Neural cell (in vitro differentiated cells): ENCODE measurements at regions not wholly inside any gene's neighbourhood (a gene's known extent, or its start where the extent isn't known, plus 50 kb on each side); places are given as distances from the start of the nearest gene placed in this dataset.

Experiments
- CTCF ChIP-seq: fragments of 450-650 bp; IDR thresholded peaks from 2 replicates; pipeline ENCODE4 v1.5.1; 2014; ENCODE audit warnings: antibody characterized with exemption, mild to moderate bottlenecking, moderate library complexity; ENCODE audit not compliant: poor library complexity, severe bottlenecking
- MXI1 ChIP-seq: fragments of 450-650 bp; conservative IDR thresholded peaks from 2 replicates; pipeline ENCODE4 v1.6.1; 2014; ENCODE audit warnings: antibody characterized with exemption, mild to moderate bottlenecking; ENCODE audit not compliant: poor library complexity, severe bottlenecking
- POLR2AphosphoS5 ChIP-seq: IDR thresholded peaks from 2 replicates; pipeline ENCODE4 v1.6.1; 2012
- RAD21 ChIP-seq: fragments of 450-650 bp; conservative IDR thresholded peaks from 2 replicates; pipeline ENCODE4 v1.6.1; 2014; ENCODE audit warnings: antibody characterized with exemption, mild to moderate bottlenecking, moderate library complexity
- REST ChIP-seq: IDR thresholded peaks from 2 replicates; pipeline ENCODE4 v1.6.1; 2012; ENCODE audit warnings: borderline replicate concordance
- SMC3 ChIP-seq: fragments of 450-650 bp; conservative IDR thresholded peaks from 2 replicates; pipeline ENCODE4 v1.6.1; 2014; ENCODE audit warnings: antibody characterized with exemption, mild to moderate bottlenecking, moderate library complexity; ENCODE audit not compliant: poor library complexity
- TAF1 ChIP-seq: IDR thresholded peaks from 2 replicates; pipeline ENCODE4 v1.6.1; 2012; ENCODE audit warnings: low read depth

- TF ChIP-seq CTCF (no peak), POLR2AphosphoS5 (no peak), TAF1 (no peak), MXI1 (no peak), RAD21 (no peak), REST (no peak), SMC3 (no peak)
Observed at GRCh38 chr5:38660194-38660668, 103.8 kb upstream of the LIFR start.
